Epithelial cell of esophagus (primary cell): ENCODE measurements at regions not wholly inside any gene's neighbourhood (a gene's known extent, or its start where the extent isn't known, plus 50 kb on each side); places are given as distances from the start of the nearest gene placed in this dataset.
A peak's percentile ranks its signal among the peaks of the same experiment; 100 is the strongest.

Experiments
- DNase-seq: peaks from one replicate; pipeline ENCODE4 v3.0.0; 2010; ENCODE audit warnings: low read depth
- H3K4me3 ChIP-seq: 2 replicates; pipeline ENCODE4 v1.5.1; 2011; ENCODE audit warnings: mild to moderate bottlenecking, low read length, control low read depth
- CTCF ChIP-seq: IDR thresholded peaks from 2 replicates; pipeline ENCODE4 v1.5.1; 2011; ENCODE audit warnings: low read depth, mild to moderate bottlenecking, low read length, control low read depth, inconsistent platforms; ENCODE audit not compliant: insufficient read depth; ENCODE audit errors: missing control alignments

GRCh38 chr4:32994981-32995881 is 2275.1 kb downstream of the PCDH7 start:
- no peak for DNase-seq
- H3K4me3 ChIP-seq = no peak overlapping the region
- no peak for TF ChIP-seq CTCF

- TF ChIP-seq CTCF = no peak
- no peak for DNase-seq
These were observed 2293.1 kb downstream of the PCDH7 start for GRCh38 chr4:33013282-33013681.

GRCh38 chr4:33025236-33025635 is 2305.1 kb downstream of the PCDH7 start:
- no peak overlapping the region for H3K4me3 ChIP-seq
- no peak for TF ChIP-seq CTCF
- DNase-seq = peak; percentile 54

More at GRCh38 chr4:33013282-33013681, 2293.1 kb downstream of the PCDH7 start:
- H3K4me3 ChIP-seq = no peak overlapping the region

- no peak overlapping the region for H3K4me3 ChIP-seq
- DNase-seq = no peak
- TF ChIP-seq CTCF = no peak
These were observed 2309.8 kb downstream of the PCDH7 start for GRCh38 chr4:33029976-33030375.

GRCh38 chr4:33031328-33031727 is 2311.2 kb downstream of the PCDH7 start:
- H3K4me3 ChIP-seq = no peak overlapping the region
- no peak for TF ChIP-seq CTCF
- no peak for DNase-seq

GRCh38 chr4:33037464-33037863 is 2317.3 kb downstream of the PCDH7 start:
- no peak for DNase-seq
- no peak overlapping the region for H3K4me3 ChIP-seq
- no peak for TF ChIP-seq CTCF

GRCh38 chr4:33045334-33045733 is 2325.2 kb downstream of the PCDH7 start:
- no peak for DNase-seq
- TF ChIP-seq CTCF = no peak
- no peak overlapping the region for H3K4me3 ChIP-seq
